Gastrocnemius medialis (tissue), 4 donors: ENCODE measurements at regions not wholly inside any gene's neighbourhood (a gene's known extent, or its start where the extent isn't known, plus 50 kb on each side); places are given as distances from the start of the nearest gene placed in this dataset.

Experiments
- ATAC-seq, 2 donors: fragments of 150-250 bp; one replicate each; pipeline ENCODE4 v1.9.1; 2016
- DNase-seq, 2 donors: peaks; one replicate each; pipeline ENCODE4 v3.0.0-alpha.2; 2019
- H3K27ac ChIP-seq, 4 donors: fragments of 200-600 bp; sonication (generic); 1 replicate in 1 of 4; 2 replicates in 3 of 4; pipeline ENCODE4 v1.5.1; 2016 to 2018; ENCODE audit warnings: mild to moderate bottlenecking in 2 of 4, moderate library complexity in 1 of 4
- H3K27me3 ChIP-seq, 3 donors: fragments of 200-600 bp; sonication (generic) in 2 of 3; 1 replicate in 1 of 3; 2 replicates in 2 of 3; pipeline versions ENCODE4 v1.5.1 to v1.6.0; 2016 to 2019; ENCODE audit warnings: mild to moderate bottlenecking in 1 of 3, moderate library complexity in 1 of 3
- H3K36me3 ChIP-seq, 2 donors: fragments of 200-600 bp; sonication (generic) in 1 of 2; one replicate each; pipeline ENCODE4 v1.5.1; 2017 to 2018
- H3K4me1 ChIP-seq, 2 donors: fragments of 200-600 bp; sonication (generic) in 1 of 2; one replicate each; pipeline ENCODE4 v1.5.1; 2016 to 2017; ENCODE audit warnings: mild to moderate bottlenecking in 2 of 2
- H3K4me3 ChIP-seq, 4 donors: fragments of 200-600 bp; sonication (generic) in 3 of 4; 1 replicate in 1 of 4; 2 replicates in 3 of 4; pipeline ENCODE4 v1.5.1; 2016 to 2019; ENCODE audit warnings: mild to moderate bottlenecking in 2 of 4
- H3K9me3 ChIP-seq, 3 donors: fragments of 200-600 bp; sonication (generic) in 2 of 3; 1 replicate in 1 of 3; 2 replicates in 2 of 3; pipeline ENCODE4 v1.5.1; 2016 to 2019
- POLR2A ChIP-seq, 2 donors: fragments of 450-650 bp; IDR thresholded peaks; one replicate each; pipeline ENCODE4 v1.6.1; 2017; ENCODE audit warnings: antibody characterized with exemption in 2 of 2, mild to moderate bottlenecking in 2 of 2, moderate library complexity in 2 of 2
- in situ Hi-C, 4 donors: fragments of 200-750 bp; cut with MboI; loops; one replicate each; pipeline versions ENCODE4 v1.15.0 to v1.8.0; 2017; ENCODE audit warnings: low sequenced_read_pairs in 4 of 4
- intact Hi-C: fragments of 100-400 bp; cut with DNase I; formaldehyde crosslinking; loops from one replicate; pipeline ENCODE4 v1.15.1; 2023; ENCODE audit warnings: low total_unique reads
- TF ChIP-seq, protein P1 (sequence below), 5 experiments: fragments of 450-650 bp in 3 of 5; fragments of 200-600 bp in 2 of 5; sonication (generic) in 2 of 5; IDR thresholded peaks in 4 of 5; conservative IDR thresholded peaks in 1 of 5; 1 replicate in 4 of 5; 2 replicates in 1 of 5; pipeline ENCODE4 v1.5.1; 2016 to 2019; ENCODE audit warnings: antibody characterized with exemption in 5 of 5, mild to moderate bottlenecking in 3 of 5, moderate library complexity in 3 of 5

DNA sequence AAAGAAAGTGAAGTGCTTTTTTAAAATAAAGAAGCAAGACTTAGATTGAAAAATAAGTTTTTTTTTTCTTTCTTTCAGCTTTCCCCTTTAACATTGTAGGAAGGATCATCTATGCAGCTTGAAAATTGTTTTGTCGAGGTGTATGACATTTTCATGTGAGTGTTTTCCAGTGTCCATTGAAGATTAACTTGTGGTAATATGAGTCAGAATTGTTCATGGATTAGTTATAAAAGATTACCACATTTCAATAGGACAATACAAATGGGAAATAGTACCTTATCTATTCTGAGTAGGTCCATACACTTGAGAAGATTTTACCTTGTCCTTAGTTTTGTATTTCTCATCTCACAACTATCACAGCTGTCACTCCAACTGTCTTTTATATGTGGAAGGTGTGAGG lies 1234.7 kb downstream of the NSUN3 start:
- intact Hi-C loops (no loop called here), in situ Hi-C loops (no loop called here)
- ATAC-seq (no peak), DNase-seq (no peak)
- Histone ChIP-seq H3K27me3 (no peaks in the 10 kb centered on the region), H3K4me3 (no peak overlapping the region), H3K27ac (no peak overlapping the region), H3K4me1 (no peaks in the 10 kb centered on the region), H3K9me3 (no peaks in the 10 kb centered on the region), H3K36me3 (no peaks in the 10 kb centered on the region)
- TF ChIP-seq POLR2A (IDR thresholded peaks at IDR 0.05), result no peak
- TF ChIP-seq, protein P1, sequence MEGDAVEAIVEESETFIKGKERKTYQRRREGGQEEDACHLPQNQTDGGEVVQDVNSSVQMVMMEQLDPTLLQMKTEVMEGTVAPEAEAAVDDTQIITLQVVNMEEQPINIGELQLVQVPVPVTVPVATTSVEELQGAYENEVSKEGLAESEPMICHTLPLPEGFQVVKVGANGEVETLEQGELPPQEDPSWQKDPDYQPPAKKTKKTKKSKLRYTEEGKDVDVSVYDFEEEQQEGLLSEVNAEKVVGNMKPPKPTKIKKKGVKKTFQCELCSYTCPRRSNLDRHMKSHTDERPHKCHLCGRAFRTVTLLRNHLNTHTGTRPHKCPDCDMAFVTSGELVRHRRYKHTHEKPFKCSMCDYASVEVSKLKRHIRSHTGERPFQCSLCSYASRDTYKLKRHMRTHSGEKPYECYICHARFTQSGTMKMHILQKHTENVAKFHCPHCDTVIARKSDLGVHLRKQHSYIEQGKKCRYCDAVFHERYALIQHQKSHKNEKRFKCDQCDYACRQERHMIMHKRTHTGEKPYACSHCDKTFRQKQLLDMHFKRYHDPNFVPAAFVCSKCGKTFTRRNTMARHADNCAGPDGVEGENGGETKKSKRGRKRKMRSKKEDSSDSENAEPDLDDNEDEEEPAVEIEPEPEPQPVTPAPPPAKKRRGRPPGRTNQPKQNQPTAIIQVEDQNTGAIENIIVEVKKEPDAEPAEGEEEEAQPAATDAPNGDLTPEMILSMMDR (IDR thresholded peaks at IDR 0.05 in 4 of 5, conservative IDR thresholded peaks at IDR 0.05 in 1 of 5), result no peak

DNA sequence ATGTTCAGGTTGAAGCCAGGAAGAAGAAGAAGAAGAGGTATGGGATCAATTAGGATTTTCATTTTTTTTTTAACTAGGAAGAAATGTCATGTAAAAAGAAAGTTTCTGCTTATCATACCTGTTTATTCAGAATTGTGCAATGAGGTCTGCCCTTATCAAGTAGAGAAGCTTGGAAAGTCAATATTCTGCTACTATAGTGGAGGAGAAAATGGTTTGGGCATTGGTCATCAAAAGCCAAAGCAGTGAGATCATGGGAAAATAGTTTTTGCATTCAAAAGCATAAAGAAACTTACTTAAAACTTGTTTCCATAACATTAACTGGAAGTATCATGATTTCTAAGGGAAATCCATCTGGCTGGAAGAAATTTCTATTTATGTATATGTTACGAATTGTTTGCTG lies 1239.2 kb downstream of the NSUN3 start:
- Histone ChIP-seq H3K4me3 (no peak overlapping the region), H3K27me3 (no peaks in the 10 kb centered on the region), H3K9me3 (no peaks in the 10 kb centered on the region), H3K36me3 (no peaks in the 10 kb centered on the region), H3K27ac (no peak overlapping the region), H3K4me1 (no peaks in the 10 kb centered on the region)
- ATAC-seq (no peak), DNase-seq (no peak)
- TF ChIP-seq, protein P1 (IDR thresholded peaks at IDR 0.05 in 4 of 5, conservative IDR thresholded peaks at IDR 0.05 in 1 of 5), result no peak
- TF ChIP-seq POLR2A (IDR thresholded peaks at IDR 0.05), result no peak
- intact Hi-C loops, result no loop called here
- in situ Hi-C loops, result no loop called here

DNA sequence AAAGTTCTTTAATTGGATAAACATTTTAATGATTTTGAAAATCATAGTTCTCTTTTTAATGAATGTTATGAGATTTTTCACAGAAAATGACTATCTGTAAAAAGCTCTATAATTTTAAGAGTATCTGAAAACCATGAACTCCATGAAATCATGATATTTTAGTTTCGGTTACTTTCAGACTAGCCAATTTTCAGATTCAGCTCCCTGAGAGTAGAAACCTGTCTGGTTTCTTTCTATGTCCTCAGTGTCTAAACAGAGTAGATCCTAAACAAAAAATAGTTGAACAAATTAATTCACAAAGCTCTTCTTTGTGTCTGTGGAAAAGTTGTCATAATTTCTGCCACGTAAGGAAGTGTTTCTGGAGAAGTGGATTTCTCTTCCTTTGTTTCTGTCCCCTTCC lies 1247.7 kb downstream of the NSUN3 start:
- no peak overlapping the region for H3K4me3 ChIP-seq
- no peak for ATAC-seq
- H3K36me3 ChIP-seq, result no peaks in the 10 kb centered on the region
- in situ Hi-C loops (no loop called here), intact Hi-C loops (no loop called here)
- no peak for TF ChIP-seq POLR2A (IDR thresholded peaks at IDR 0.05)
- TF ChIP-seq, protein P1 (IDR thresholded peaks at IDR 0.05 in 4 of 5, conservative IDR thresholded peaks at IDR 0.05 in 1 of 5), result no peak
- no peaks in the 10 kb centered on the region for H3K4me1 ChIP-seq
- no peaks in the 10 kb centered on the region for H3K27me3 ChIP-seq
- DNase-seq, result no peak
- H3K9me3 ChIP-seq, result no peaks in the 10 kb centered on the region
- H3K27ac ChIP-seq, result no peak overlapping the region

DNA sequence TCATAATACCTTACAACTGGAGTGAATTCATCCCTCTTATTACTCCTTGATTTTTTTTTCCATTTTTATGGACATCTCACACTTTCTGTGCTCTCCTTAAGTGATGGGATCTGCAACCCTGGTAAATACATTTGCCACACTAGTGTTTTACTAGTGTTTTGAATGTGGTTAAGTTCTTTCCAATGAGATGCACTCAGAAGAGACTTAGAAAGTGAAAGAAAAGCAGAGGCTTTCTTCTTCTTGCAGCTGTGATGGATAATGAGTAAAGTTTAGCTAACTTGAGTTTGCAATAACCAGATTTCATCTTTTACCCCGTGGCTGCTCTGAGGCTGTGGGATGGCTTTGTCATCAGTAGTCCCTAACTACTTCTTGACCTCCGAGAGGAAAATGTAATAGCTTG lies 1248.4 kb downstream of the NSUN3 start:
- TF ChIP-seq, protein P1 (IDR thresholded peaks at IDR 0.05 in 4 of 5, conservative IDR thresholded peaks at IDR 0.05 in 1 of 5), result no peak
- TF ChIP-seq POLR2A (IDR thresholded peaks at IDR 0.05), result no peak
- in situ Hi-C loops, result no loop called here

DNA sequence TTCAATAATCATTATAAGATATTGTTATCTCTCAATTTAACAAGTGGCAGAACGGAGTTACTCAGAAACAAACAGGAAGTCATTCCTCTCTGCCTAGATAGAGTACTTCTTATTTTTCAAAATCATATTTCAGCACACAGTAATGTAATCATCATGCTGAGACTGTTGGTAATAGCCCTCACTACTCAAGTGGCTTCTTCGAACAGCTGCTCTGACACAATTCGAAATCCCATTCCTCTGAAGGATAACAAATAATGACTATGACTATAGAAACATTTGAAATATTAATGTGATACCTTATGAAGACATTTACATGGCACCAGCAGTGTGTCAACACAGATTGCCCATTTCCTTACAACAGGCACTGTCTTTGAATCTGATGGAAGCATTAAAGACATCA lies 1249.8 kb downstream of the NSUN3 start:
- in situ Hi-C loops, result no loop called here
- H3K27ac ChIP-seq, result no peak overlapping the region
- ATAC-seq, result no peak
- no peak for TF ChIP-seq POLR2A (IDR thresholded peaks at IDR 0.05)
- TF ChIP-seq, protein P1 (IDR thresholded peaks at IDR 0.05 in 4 of 5, conservative IDR thresholded peaks at IDR 0.05 in 1 of 5), result no peak
- no peak overlapping the region for H3K4me3 ChIP-seq
- H3K27me3 ChIP-seq, result no peaks in the 10 kb centered on the region
- intact Hi-C loops, result no loop called here
- H3K9me3 ChIP-seq, result no peaks in the 10 kb centered on the region
- H3K36me3 ChIP-seq, result no peaks in the 10 kb centered on the region
- DNase-seq, result no peak
- no peaks in the 10 kb centered on the region for H3K4me1 ChIP-seq

More for the DNA sequence above, 1248.4 kb downstream of the NSUN3 start:
- Histone ChIP-seq H3K4me3 (no peak overlapping the region), H3K27ac (no peak overlapping the region), H3K27me3 (no peaks in the 10 kb centered on the region), H3K36me3 (no peaks in the 10 kb centered on the region), H3K4me1 (no peaks in the 10 kb centered on the region), H3K9me3 (no peaks in the 10 kb centered on the region)
- DNase-seq, result no peak
- intact Hi-C loops, result no loop called here
- ATAC-seq, result no peak
